Naive thymus-derived CD4-positive, alpha-beta T cell (primary cell): ENCODE measurements at regions not wholly inside any gene's neighbourhood (a gene's known extent, or its start where the extent isn't known, plus 50 kb on each side); places are given as distances from the start of the nearest gene placed in this dataset.

Experiments used
- ATAC-seq: fragments of 150-1000 bp; cut with Tn5 transposase; 2 replicates; pipeline ENCODE4 v1.10.0; 2021; ENCODE audit warnings: mild to moderate bottlenecking, moderate library complexity
- CTCF ChIA-PET: fragments of 350-600 bp; sonication (Branson Sonifier 250); formaldehyde crosslinking; loops from one replicate; lab custom pipeline; 2021; ENCODE audit warnings: antibody characterized with exemption; lab: Charles Lee
- POLR2A ChIA-PET: fragments of 350-600 bp; sonication (Branson Sonifier 250); formaldehyde crosslinking; loops from one replicate; lab custom pipeline; 2021; ENCODE audit warnings: antibody characterized with exemption, inconsistent platforms; lab: Charles Lee
- DNase-seq, 9 donors: peaks; one replicate each; pipeline versions ENCODE4 v3.0.0 to v3.0.0-alpha.2; 2020 to 2022; ENCODE audit warnings: mixed read lengths in 1 of 9
- H3K27ac ChIP-seq: one replicate; pipeline ENCODE4 v1.7.0; 2013; ENCODE audit warnings: mild to moderate bottlenecking, low read depth, low read length, moderate library complexity
- H3K27me3 ChIP-seq, 2 donors: one replicate each; pipeline ENCODE4 v1.7.0; 2013; ENCODE audit warnings: low read length in 2 of 2, mild to moderate bottlenecking in 2 of 2, moderate library complexity in 2 of 2; ENCODE audit not compliant: control insufficient read depth in 2 of 2, insufficient read depth in 2 of 2
- H3K36me3 ChIP-seq, 3 experiments: 1 replicate in 2 of 3; 2 replicates in 1 of 3; pipeline ENCODE4 v1.7.0; 2013; ENCODE audit warnings: low read length in 3 of 3, mild to moderate bottlenecking in 3 of 3, moderate library complexity in 1 of 3; ENCODE audit not compliant: insufficient read depth in 3 of 3, control insufficient read depth in 2 of 3
- H3K4me1 ChIP-seq, 2 donors: one replicate each; pipeline ENCODE4 v1.7.0; 2013; ENCODE audit warnings: low read length in 2 of 2, mild to moderate bottlenecking in 2 of 2, moderate library complexity in 1 of 2; ENCODE audit not compliant: control insufficient read depth in 2 of 2, insufficient read depth in 2 of 2
- H3K4me3 ChIP-seq: 2 replicates; pipeline ENCODE4 v1.7.0; 2013; ENCODE audit warnings: mild to moderate bottlenecking, low read length
- H3K9me3 ChIP-seq, 3 experiments: 1 replicate in 2 of 3; 2 replicates in 1 of 3; pipeline ENCODE4 v1.7.0; 2013; ENCODE audit warnings: low read length in 3 of 3; ENCODE audit not compliant: control insufficient read depth in 2 of 3
- H3K27ac Mint-ChIP-seq, 9 donors: one replicate each; pipeline ENCODE4 v1.8.0; 2020 to 2022; ENCODE audit warnings: mixed read lengths in 9 of 9, mild to moderate bottlenecking in 8 of 9, moderate library complexity in 5 of 9, inconsistent platforms in 2 of 9
- H3K27me3 Mint-ChIP-seq, 5 donors: one replicate each; pipeline ENCODE4 v1.8.0; 2021 to 2022; ENCODE audit warnings: mixed read lengths in 5 of 5, mild to moderate bottlenecking in 1 of 5
- H3K36me3 Mint-ChIP-seq, 5 donors: one replicate each; pipeline ENCODE4 v1.8.0; 2020 to 2022; ENCODE audit warnings: mixed read lengths in 5 of 5, mild to moderate bottlenecking in 3 of 5, inconsistent platforms in 1 of 5
- H3K4me1 Mint-ChIP-seq, 7 donors: one replicate each; pipeline ENCODE4 v1.8.0; 2020 to 2022; ENCODE audit warnings: mixed read lengths in 7 of 7, mild to moderate bottlenecking in 3 of 7, inconsistent platforms in 1 of 7
- H3K4me3 Mint-ChIP-seq, 10 donors: one replicate each; pipeline ENCODE4 v1.8.0; 2020 to 2022; ENCODE audit warnings: mild to moderate bottlenecking in 10 of 10, mixed read lengths in 10 of 10, moderate library complexity in 6 of 10, inconsistent platforms in 2 of 10
- H3K9me3 Mint-ChIP-seq, 11 donors: one replicate each; pipeline ENCODE4 v1.8.0; 2020 to 2022; ENCODE audit warnings: mixed read lengths in 11 of 11, mild to moderate bottlenecking in 4 of 11, inconsistent platforms in 1 of 11, moderate library complexity in 1 of 11
- intact Hi-C, 2 donors: fragments of 100-400 bp; cut with micrococcal nuclease; formaldehyde crosslinking; loops; one replicate each; pipeline ENCODE4 v1.15.1; 2023

- no peaks in the 10 kb centered on the region for H3K27me3 Mint-ChIP-seq
- H3K4me3 Mint-ChIP-seq = no peak overlapping the region
- no peak overlapping the region for H3K4me3 ChIP-seq
- intact Hi-C loops = no loop called here
- CTCF ChIA-PET = no interaction called here
- H3K36me3 ChIP-seq = no peaks in the 10 kb centered on the region
- POLR2A ChIA-PET = no interaction called here
- H3K4me1 Mint-ChIP-seq = no peaks in the 10 kb centered on the region
- H3K27ac ChIP-seq = no peak overlapping the region
- no peaks in the 10 kb centered on the region for H3K4me1 ChIP-seq
- no peaks in the 10 kb centered on the region for H3K9me3 ChIP-seq
- ATAC-seq (no peak), DNase-seq (no peak)
- H3K36me3 Mint-ChIP-seq = no peaks in the 10 kb centered on the region
- H3K27me3 ChIP-seq = no peaks in the 10 kb centered on the region
- H3K27ac Mint-ChIP-seq = no peak overlapping the region
- peaks cover 0 to 8% (median 3%) of the 10 kb centered on the region in 11 donors for H3K9me3 Mint-ChIP-seq
Measured at GRCh38 chr1:80910426-80910825, 890.3 kb upstream of the ADGRL2 start.

GRCh38 chr1:80909172-80909784 lies 891.5 kb upstream of the ADGRL2 start:
- DNase-seq = no peak
- Histone ChIP-seq H3K27ac (no peak overlapping the region), H3K4me3 (no peak overlapping the region), H3K9me3 (no peaks in the 10 kb centered on the region), H3K36me3 (no peaks in the 10 kb centered on the region), H3K4me1 (no peaks in the 10 kb centered on the region), H3K27me3 (no peaks in the 10 kb centered on the region)
- H3K36me3 Mint-ChIP-seq = no peaks in the 10 kb centered on the region
- peaks cover 0 to 7% (median 3%) of the 10 kb centered on the region in 11 donors for H3K9me3 Mint-ChIP-seq
- ChIA-PET POLR2A (no interaction called here), CTCF (no interaction called here)
- H3K27ac Mint-ChIP-seq = no peak overlapping the region
- H3K4me1 Mint-ChIP-seq = no peaks in the 10 kb centered on the region
- ATAC-seq = no peak
- H3K27me3 Mint-ChIP-seq = no peaks in the 10 kb centered on the region
- no peak overlapping the region for H3K4me3 Mint-ChIP-seq
- intact Hi-C loops = no loop called here

- no peaks in the 10 kb centered on the region for H3K4me1 ChIP-seq
- H3K4me3 ChIP-seq = no peak overlapping the region
- Mint-ChIP-seq H3K27me3 (no peaks in the 10 kb centered on the region), H3K27ac (no peak overlapping the region), H3K4me1 (peaks cover 0 to 1% (median 0%) of the 10 kb centered on the region in 7 donors), H3K9me3 (peaks cover 0 to 15% (median 4%) of the 10 kb centered on the region in 11 donors), H3K36me3 (no peaks in the 10 kb centered on the region), H3K4me3 (no peak overlapping the region)
- no peaks in the 10 kb centered on the region for H3K36me3 ChIP-seq
- H3K27me3 ChIP-seq = no peaks in the 10 kb centered on the region
- POLR2A ChIA-PET = no interaction called here
- no peaks in the 10 kb centered on the region for H3K9me3 ChIP-seq
- intact Hi-C loops = no loop called here
- ATAC-seq (no peak), DNase-seq (no peak)
- CTCF ChIA-PET = no interaction called here
- no peak overlapping the region for H3K27ac ChIP-seq
Measured at GRCh38 chr1:80896781-80897356, 903.9 kb upstream of the ADGRL2 start.

GRCh38 chr1:80894921-80895320 lies 905.8 kb upstream of the ADGRL2 start:
- peaks cover 0 to 15% (median 4%) of the 10 kb centered on the region in 11 donors for H3K9me3 Mint-ChIP-seq
- H3K27me3 Mint-ChIP-seq = no peaks in the 10 kb centered on the region
- H3K4me3 Mint-ChIP-seq = no peak overlapping the region
- no peak overlapping the region for H3K4me3 ChIP-seq
- H3K4me1 ChIP-seq = no peaks in the 10 kb centered on the region
- H3K36me3 Mint-ChIP-seq = no peaks in the 10 kb centered on the region
- H3K36me3 ChIP-seq = no peaks in the 10 kb centered on the region
- peaks cover 0 to 1% (median 0%) of the 10 kb centered on the region in 7 donors for H3K4me1 Mint-ChIP-seq
- no peak overlapping the region for H3K27ac Mint-ChIP-seq
- ChIA-PET POLR2A (no interaction called here), CTCF (no interaction called here)
- ATAC-seq (no peak), DNase-seq (no peak)
- H3K27me3 ChIP-seq = no peaks in the 10 kb centered on the region
- no peaks in the 10 kb centered on the region for H3K9me3 ChIP-seq
- no peak overlapping the region for H3K27ac ChIP-seq
- intact Hi-C loops = no loop called here

- no peaks in the 10 kb centered on the region for H3K27me3 ChIP-seq
- H3K4me1 Mint-ChIP-seq = peaks cover 0 to 1% (median 0%) of the 10 kb centered on the region in 7 donors
- no peaks in the 10 kb centered on the region for H3K36me3 ChIP-seq
- no peak for ATAC-seq
- H3K9me3 Mint-ChIP-seq = peaks cover 0 to 15% (median 4%) of the 10 kb centered on the region in 11 donors
- no peaks in the 10 kb centered on the region for H3K4me1 ChIP-seq
- H3K27me3 Mint-ChIP-seq = no peaks in the 10 kb centered on the region
- H3K27ac Mint-ChIP-seq = no peak overlapping the region
- no peak overlapping the region for H3K4me3 Mint-ChIP-seq
- H3K36me3 Mint-ChIP-seq = no peaks in the 10 kb centered on the region
- H3K27ac ChIP-seq = no peak overlapping the region
- H3K4me3 ChIP-seq = no peak overlapping the region
- H3K9me3 ChIP-seq = no peaks in the 10 kb centered on the region
- no peak for DNase-seq
- ChIA-PET POLR2A (no interaction called here), CTCF (no interaction called here)
- intact Hi-C loops = no loop called here
Measured at GRCh38 chr1:80893115-80893514, 907.6 kb upstream of the ADGRL2 start.

- H3K36me3 ChIP-seq = no peaks in the 10 kb centered on the region
- no peaks in the 10 kb centered on the region for H3K9me3 ChIP-seq
- H3K27ac ChIP-seq = no peak overlapping the region
- no peak overlapping the region for H3K4me3 Mint-ChIP-seq
- no peak overlapping the region for H3K27ac Mint-ChIP-seq
- H3K27me3 ChIP-seq = no peaks in the 10 kb centered on the region
- POLR2A ChIA-PET = no interaction called here
- peaks cover 0 to 1% (median 0%) of the 10 kb centered on the region in 7 donors for H3K4me1 Mint-ChIP-seq
- no peak overlapping the region for H3K4me3 ChIP-seq
- no peaks in the 10 kb centered on the region for H3K36me3 Mint-ChIP-seq
- H3K27me3 Mint-ChIP-seq = no peaks in the 10 kb centered on the region
- intact Hi-C loops = no loop called here
- DNase-seq (no peak), ATAC-seq (no peak)
- peaks cover 0 to 15% (median 4%) of the 10 kb centered on the region in 11 donors for H3K9me3 Mint-ChIP-seq
- CTCF ChIA-PET = no interaction called here
- no peaks in the 10 kb centered on the region for H3K4me1 ChIP-seq
Measured at GRCh38 chr1:80892539-80892938, 908.2 kb upstream of the ADGRL2 start.

GRCh38 chr1:80891871-80892270 lies 908.9 kb upstream of the ADGRL2 start:
- ATAC-seq = no peak
- no peak overlapping the region for H3K4me3 ChIP-seq
- intact Hi-C loops = no loop called here
- Mint-ChIP-seq H3K9me3 (peaks cover 0 to 11% (median 4%) of the 10 kb centered on the region in 11 donors), H3K36me3 (no peaks in the 10 kb centered on the region), H3K4me1 (peaks cover 0 to 1% (median 0%) of the 10 kb centered on the region in 7 donors), H3K4me3 (no peak overlapping the region), H3K27ac (no peak overlapping the region), H3K27me3 (no peaks in the 10 kb centered on the region)
- no peaks in the 10 kb centered on the region for H3K27me3 ChIP-seq
- POLR2A ChIA-PET = no interaction called here
- CTCF ChIA-PET = no interaction called here
- no peak overlapping the region for H3K27ac ChIP-seq
- no peaks in the 10 kb centered on the region for H3K36me3 ChIP-seq
- no peaks in the 10 kb centered on the region for H3K9me3 ChIP-seq
- H3K4me1 ChIP-seq = no peaks in the 10 kb centered on the region
- DNase-seq = no peak
